ENCODE measurements at regions not wholly inside any gene's neighbourhood (a gene's known extent, or its start where the extent isn't known, plus 50 kb on each side); places are given as distances from the start of the nearest gene placed in this dataset.

DNA sequence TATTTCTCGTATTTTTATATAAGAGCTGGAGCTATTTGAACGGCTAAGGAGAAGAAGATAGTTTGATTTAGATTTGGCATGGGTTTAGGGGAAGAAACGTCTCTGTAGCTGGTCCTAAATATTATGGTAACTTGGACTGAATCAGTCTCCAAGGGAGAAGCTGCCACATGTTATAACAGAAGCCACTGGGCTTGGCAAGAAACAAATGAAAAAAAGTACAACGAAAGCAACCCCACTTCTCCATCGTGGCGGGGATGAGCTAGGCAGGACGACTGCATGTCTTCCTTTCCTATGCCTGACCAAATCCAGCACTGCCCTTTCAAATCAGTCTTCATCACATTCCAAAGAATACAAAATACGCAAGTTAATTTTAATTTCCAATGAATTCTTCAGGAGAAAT, 196.7 kb upstream of the KLF14 start:
- Histone ChIP-seq H3K27me3 (ENCODE audit: control insufficient read depth, insufficient read depth, low read length) (no peaks in the 10 kb centered on the region), H3K36me3 (ENCODE audit: control insufficient read depth, insufficient read depth, low read length) (no peaks in the 10 kb centered on the region), H3K4me3 (ENCODE audit: low read length) (no peak overlapping the region), H3K9me3 (replicated peaks; ENCODE audit: control insufficient read depth, low read depth, low read length) (no peaks in the 10 kb centered on the region), H3K27ac (ENCODE audit: low read length) (no peak overlapping the region), H3K4me1 (ENCODE audit: control insufficient read depth, insufficient read depth, low read length) (no peaks in the 10 kb centered on the region)
- no peak for DNase-seq
- 56% methylated on average over 3 of the region's 8 CpGs for WGBS (ENCODE audit: insufficient coverage)

DNA sequence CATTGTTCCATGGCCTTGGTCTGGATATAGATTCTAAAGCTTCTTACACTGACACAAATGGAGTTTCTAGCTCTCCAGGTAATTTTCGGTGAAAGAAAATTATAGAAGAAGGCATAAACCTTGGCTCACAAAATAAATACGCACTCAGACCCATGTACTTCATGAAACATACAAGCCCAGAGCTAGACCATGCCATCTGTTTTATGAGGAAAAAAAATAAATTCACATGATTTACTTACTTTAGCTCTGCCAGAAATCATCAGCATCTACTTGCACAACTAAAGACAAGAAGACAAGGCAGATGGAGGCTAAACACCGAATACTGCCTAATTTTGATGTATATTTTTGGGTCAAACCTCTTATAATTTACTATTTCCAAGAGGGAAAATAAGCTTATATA, 197.4 kb upstream of the KLF14 start:
- no peaks in the 10 kb centered on the region for H3K36me3 ChIP-seq (ENCODE audit: control insufficient read depth, insufficient read depth, low read length)
- DNase-seq = no peak
- H3K4me1 ChIP-seq (ENCODE audit: control insufficient read depth, insufficient read depth, low read length) = no peaks in the 10 kb centered on the region
- no peaks in the 10 kb centered on the region for H3K9me3 ChIP-seq (replicated peaks; ENCODE audit: control insufficient read depth, low read depth, low read length)
- no peak overlapping the region for H3K27ac ChIP-seq (ENCODE audit: low read length)
- H3K27me3 ChIP-seq (ENCODE audit: control insufficient read depth, insufficient read depth, low read length) = no peaks in the 10 kb centered on the region
- WGBS (ENCODE audit: insufficient coverage) = no CpG with 5 or more reads among the region's 3 CpGs
- no peak overlapping the region for H3K4me3 ChIP-seq (ENCODE audit: low read length)

DNA sequence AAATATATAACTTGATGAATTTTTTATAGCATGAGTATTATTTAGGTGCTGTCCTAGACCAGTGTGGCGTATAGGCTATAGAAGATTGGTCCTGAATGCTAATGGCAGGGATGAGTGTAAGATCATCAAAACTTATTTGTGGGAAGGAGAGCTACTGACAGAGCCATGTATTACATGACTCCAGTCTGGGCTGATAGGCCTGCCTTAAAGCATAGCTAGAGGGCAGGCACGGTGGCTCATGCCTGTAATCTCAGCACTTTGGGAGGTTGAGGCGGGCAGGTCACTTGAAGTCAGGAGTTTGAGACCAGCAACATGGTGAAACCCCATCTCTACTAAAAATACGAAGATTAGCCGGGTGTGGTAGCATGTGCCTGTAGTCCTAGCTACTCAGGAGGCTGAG, 198.1 kb upstream of the KLF14 start:
- Histone ChIP-seq H3K36me3 (ENCODE audit: control insufficient read depth, insufficient read depth, low read length) (no peaks in the 10 kb centered on the region), H3K27me3 (ENCODE audit: control insufficient read depth, insufficient read depth, low read length) (no peaks in the 10 kb centered on the region), H3K4me3 (ENCODE audit: low read length) (no peak overlapping the region), H3K4me1 (ENCODE audit: control insufficient read depth, insufficient read depth, low read length) (no peaks in the 10 kb centered on the region), H3K27ac (ENCODE audit: low read length) (no peak overlapping the region), H3K9me3 (replicated peaks; ENCODE audit: control insufficient read depth, low read depth, low read length) (no peaks in the 10 kb centered on the region)
- no peak for DNase-seq
- 90% methylated on average over 2 of the region's 5 CpGs for WGBS (ENCODE audit: insufficient coverage)

DNA sequence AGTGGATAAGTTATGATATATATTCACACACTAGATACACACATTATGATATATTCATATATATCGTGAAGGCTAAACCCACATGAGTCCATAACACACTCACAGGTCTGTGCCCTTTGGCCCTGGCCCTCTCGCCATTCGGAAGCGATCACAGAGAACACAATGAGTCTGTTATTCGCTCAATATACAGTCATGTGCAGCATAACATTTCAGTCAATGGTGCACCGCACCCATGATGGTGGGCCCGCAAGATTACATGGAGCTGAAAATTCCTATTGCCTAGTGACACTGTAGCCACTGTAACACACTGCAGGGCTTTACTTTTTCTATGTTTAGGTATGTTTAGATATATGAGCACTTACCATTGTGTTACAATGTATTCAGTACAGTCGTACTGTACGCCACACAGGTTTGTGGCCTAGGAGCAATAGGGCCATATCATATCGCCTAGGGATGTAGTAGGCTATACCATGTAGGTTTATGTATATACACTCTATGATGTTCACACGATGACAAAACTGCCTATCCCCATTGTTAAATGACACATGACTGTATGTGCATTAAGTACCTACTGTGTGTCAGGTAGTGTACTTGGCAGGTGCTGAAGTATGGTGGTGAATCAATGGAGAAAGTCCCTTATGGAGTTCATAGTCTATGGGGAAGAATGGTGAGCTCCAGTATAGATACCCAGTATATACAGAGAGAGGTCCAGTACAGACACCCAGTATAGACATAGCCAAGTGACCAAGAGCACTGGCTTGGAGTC, 198.8 kb upstream of the KLF14 start:
- Histone ChIP-seq H3K27ac (ENCODE audit: low read length) (no peak overlapping the region), H3K4me1 (ENCODE audit: control insufficient read depth, insufficient read depth, low read length) (no peaks in the 10 kb centered on the region), H3K27me3 (ENCODE audit: control insufficient read depth, insufficient read depth, low read length) (no peaks in the 10 kb centered on the region), H3K9me3 (replicated peaks; ENCODE audit: control insufficient read depth, low read depth, low read length) (no peaks in the 10 kb centered on the region), H3K36me3 (ENCODE audit: control insufficient read depth, insufficient read depth, low read length) (no peaks in the 10 kb centered on the region), H3K4me3 (ENCODE audit: low read length) (no peak overlapping the region)
- no peak for DNase-seq
- 71% methylated on average over 4 of the region's 11 CpGs for WGBS (ENCODE audit: insufficient coverage)

DNA sequence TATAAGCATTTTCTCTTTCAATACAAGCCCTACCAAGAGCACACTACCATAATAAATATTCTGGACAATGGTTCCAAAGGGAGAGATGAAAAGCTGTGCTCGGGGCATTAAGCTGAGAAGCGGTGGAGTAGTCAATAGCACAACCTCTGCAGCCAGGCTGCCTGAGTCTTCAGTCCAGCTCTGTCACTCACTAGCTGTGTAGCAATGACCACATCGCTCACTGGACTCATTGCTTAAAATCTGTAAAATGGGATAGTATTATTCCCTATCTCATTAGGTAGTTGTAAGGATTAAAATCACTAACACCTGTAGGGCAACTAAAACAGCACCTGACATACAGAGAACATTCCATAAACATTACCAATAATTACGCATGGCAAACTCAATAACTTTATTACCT, 199.9 kb upstream of the KLF14 start:
- no peak for DNase-seq
- no peaks in the 10 kb centered on the region for H3K9me3 ChIP-seq (replicated peaks; ENCODE audit: control insufficient read depth, low read depth, low read length)
- no peaks in the 10 kb centered on the region for H3K36me3 ChIP-seq (ENCODE audit: control insufficient read depth, insufficient read depth, low read length)
- no peak overlapping the region for H3K4me3 ChIP-seq (ENCODE audit: low read length)
- WGBS (ENCODE audit: insufficient coverage) = 87% methylated on average over 3 of the region's 4 CpGs
- no peaks in the 10 kb centered on the region for H3K4me1 ChIP-seq (ENCODE audit: control insufficient read depth, insufficient read depth, low read length)
- no peaks in the 10 kb centered on the region for H3K27me3 ChIP-seq (ENCODE audit: control insufficient read depth, insufficient read depth, low read length)
- H3K27ac ChIP-seq (ENCODE audit: low read length) = no peak overlapping the region

DNA sequence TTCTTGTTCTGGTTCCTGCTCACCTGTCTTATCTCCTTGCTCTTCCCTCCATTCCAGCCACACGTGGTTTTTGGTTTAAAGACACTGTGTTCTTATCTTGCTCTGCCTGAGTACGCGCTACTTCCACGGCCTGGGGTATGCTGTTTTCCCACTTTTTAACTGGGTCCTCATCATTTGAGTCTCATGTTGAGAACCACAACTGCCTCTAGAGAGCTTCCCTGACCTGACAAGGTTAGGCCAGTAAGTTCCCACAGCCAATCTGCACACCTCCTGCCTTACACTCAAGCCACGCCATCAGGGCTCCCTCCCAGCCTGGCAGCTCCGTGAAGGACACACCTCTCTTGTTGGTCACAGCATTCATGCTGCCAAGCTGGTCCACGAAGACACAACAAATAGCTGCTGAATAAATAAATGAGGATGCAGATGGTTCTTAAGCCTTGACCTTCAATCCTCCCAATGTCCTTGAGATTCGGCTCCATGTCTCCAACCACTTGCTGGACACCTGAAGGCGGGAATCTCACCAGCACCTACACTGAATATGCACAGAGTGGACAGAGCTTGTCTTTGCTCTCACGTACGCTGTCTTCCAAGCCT, 201.7 kb upstream of the KLF14 start:
- 97% methylated on average over 6 of the region's 11 CpGs for WGBS (ENCODE audit: insufficient coverage)
- no peaks in the 10 kb centered on the region for H3K9me3 ChIP-seq (replicated peaks; ENCODE audit: control insufficient read depth, low read depth, low read length)
- no peaks in the 10 kb centered on the region for H3K4me1 ChIP-seq (ENCODE audit: control insufficient read depth, insufficient read depth, low read length)
- no peaks in the 10 kb centered on the region for H3K27me3 ChIP-seq (ENCODE audit: control insufficient read depth, insufficient read depth, low read length)
- H3K27ac ChIP-seq (ENCODE audit: low read length) = no peak overlapping the region
- no peak overlapping the region for H3K4me3 ChIP-seq (ENCODE audit: low read length)
- DNase-seq = no peak
- no peaks in the 10 kb centered on the region for H3K36me3 ChIP-seq (ENCODE audit: control insufficient read depth, insufficient read depth, low read length)

DNA sequence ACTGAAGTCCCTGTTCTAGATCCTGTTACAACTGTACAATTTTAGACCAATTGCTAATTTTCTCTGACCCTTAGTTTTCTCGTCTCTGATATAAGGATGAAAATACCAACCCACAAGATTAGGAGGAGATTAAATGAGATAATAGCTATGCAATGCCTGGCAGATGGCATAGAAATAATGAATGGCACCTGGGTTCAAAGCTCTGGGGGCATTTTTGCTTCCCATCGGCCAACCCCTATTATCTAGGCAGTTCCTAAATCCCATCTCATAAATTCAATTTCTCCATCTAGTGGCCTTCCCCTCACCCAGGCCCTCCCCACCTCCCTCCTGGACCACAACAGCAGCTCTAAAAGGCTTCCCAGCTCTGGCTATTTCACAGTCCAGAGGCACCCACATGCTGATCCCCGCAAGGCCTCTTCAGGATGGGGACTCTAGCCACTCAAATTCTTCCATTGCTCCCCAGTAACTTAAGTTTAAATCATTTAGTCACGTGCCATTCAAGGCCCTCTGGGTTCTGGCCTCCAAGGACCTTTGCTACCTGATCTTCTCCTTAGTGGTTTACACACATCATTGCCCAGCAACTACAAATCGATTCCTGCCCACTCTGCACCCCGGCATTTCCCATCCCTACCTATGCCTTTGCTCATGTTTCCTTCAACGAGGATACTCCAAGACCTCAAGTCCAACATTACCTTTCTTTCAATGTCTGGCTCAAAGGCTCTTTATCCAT, 202.4 kb upstream of the KLF14 start:
- H3K4me1 ChIP-seq (ENCODE audit: control insufficient read depth, insufficient read depth, low read length) = no peaks in the 10 kb centered on the region
- no peak overlapping the region for H3K4me3 ChIP-seq (ENCODE audit: low read length)
- H3K27ac ChIP-seq (ENCODE audit: low read length) = no peak overlapping the region
- H3K27me3 ChIP-seq (ENCODE audit: control insufficient read depth, insufficient read depth, low read length) = no peaks in the 10 kb centered on the region
- no peaks in the 10 kb centered on the region for H3K36me3 ChIP-seq (ENCODE audit: control insufficient read depth, insufficient read depth, low read length)
- DNase-seq = no peak
- H3K9me3 ChIP-seq (replicated peaks; ENCODE audit: control insufficient read depth, low read depth, low read length) = no peaks in the 10 kb centered on the region
- 85% methylated on average over 5 of the region's 7 CpGs for WGBS (ENCODE audit: insufficient coverage)

DNA sequence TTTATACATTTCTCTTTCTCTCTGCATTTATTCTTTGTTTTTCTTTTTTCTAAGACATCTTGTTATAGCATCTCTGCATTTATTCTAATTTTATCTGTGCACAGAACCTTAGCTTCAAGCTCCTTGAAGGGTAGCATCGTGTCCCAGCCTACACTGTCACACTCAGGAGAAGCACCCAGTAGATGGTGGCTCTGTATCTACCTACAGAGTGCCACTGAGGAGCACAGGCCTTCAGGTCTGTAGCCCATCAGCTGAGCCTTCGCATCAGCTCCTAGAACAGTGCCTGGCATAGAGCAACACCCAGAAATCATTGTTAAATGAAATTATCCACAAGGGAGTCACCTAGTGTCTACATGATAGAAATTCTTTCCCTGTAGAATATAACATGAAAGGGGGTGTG, 203.0 kb upstream of the KLF14 start:
- Histone ChIP-seq H3K4me1 (ENCODE audit: control insufficient read depth, insufficient read depth, low read length) (no peaks in the 10 kb centered on the region), H3K27me3 (ENCODE audit: control insufficient read depth, insufficient read depth, low read length) (peaks cover 3% of the 10 kb centered on the region), H3K27ac (ENCODE audit: low read length) (no peak overlapping the region), H3K9me3 (replicated peaks; ENCODE audit: control insufficient read depth, low read depth, low read length) (no peaks in the 10 kb centered on the region), H3K4me3 (ENCODE audit: low read length) (no peak overlapping the region), H3K36me3 (ENCODE audit: control insufficient read depth, insufficient read depth, low read length) (no peaks in the 10 kb centered on the region)
- DNase-seq = no peak
- WGBS (ENCODE audit: insufficient coverage) = 100% methylated on average over 1 of the region's 2 CpGs

DNA sequence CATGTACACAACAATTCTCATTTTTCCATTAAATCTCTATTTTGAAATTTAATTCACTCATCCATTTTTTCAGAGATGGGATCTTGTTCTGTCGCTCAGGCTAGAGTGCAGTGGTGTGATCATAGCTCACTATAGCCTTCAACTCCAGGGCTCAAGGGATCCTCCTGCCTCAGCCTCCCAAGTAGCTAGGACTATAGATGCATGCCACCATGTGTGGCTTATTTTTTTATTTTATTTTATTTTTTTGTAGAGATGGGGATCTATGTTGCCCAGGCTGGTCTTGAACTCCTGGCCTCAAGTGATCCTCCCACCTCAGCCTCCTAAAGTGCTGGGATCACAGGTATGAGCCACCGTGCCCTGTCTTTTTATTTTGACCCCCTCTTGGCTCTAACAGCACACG, 203.8 kb upstream of the KLF14 start:
- Histone ChIP-seq H3K27ac (ENCODE audit: low read length) (no peak overlapping the region), H3K4me1 (ENCODE audit: control insufficient read depth, insufficient read depth, low read length) (no peaks in the 10 kb centered on the region), H3K4me3 (ENCODE audit: low read length) (no peak overlapping the region), H3K36me3 (ENCODE audit: control insufficient read depth, insufficient read depth, low read length) (no peaks in the 10 kb centered on the region), H3K27me3 (ENCODE audit: control insufficient read depth, insufficient read depth, low read length) (peaks cover 3% of the 10 kb centered on the region), H3K9me3 (replicated peaks; ENCODE audit: control insufficient read depth, low read depth, low read length) (no peaks in the 10 kb centered on the region)
- 73% methylated on average over 2 of the region's 3 CpGs for WGBS (ENCODE audit: insufficient coverage)
- DNase-seq = no peak

DNA sequence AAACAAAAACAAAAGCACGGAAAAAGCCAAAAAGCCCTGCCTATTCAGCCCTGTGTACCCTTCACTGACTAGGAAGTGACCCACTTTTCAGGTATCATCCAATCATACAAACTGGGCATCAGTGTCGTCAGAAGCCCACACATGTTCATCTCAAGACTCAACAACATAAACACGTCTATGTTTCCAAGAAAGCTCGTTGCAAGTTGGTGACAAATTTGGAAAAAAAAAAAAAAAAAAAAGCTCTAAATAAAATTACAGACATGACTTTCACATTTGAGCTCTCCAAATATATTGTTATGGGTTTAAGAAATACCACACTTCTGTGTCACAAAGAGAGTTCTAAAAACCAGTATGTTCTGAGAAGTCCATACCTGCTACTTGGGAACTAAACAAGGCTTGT, 204.7 kb upstream of the KLF14 start:
- DNase-seq = no peak
- no peaks in the 10 kb centered on the region for H3K4me1 ChIP-seq (ENCODE audit: control insufficient read depth, insufficient read depth, low read length)
- H3K27ac ChIP-seq (ENCODE audit: low read length) = no peak overlapping the region
- no peak overlapping the region for H3K4me3 ChIP-seq (ENCODE audit: low read length)
- no CpG with 5 or more reads among the region's 4 CpGs for WGBS (ENCODE audit: insufficient coverage)
- no peaks in the 10 kb centered on the region for H3K9me3 ChIP-seq (replicated peaks; ENCODE audit: control insufficient read depth, low read depth, low read length)
- H3K27me3 ChIP-seq (ENCODE audit: control insufficient read depth, insufficient read depth, low read length) = peaks cover 3% of the 10 kb centered on the region
- H3K36me3 ChIP-seq (ENCODE audit: control insufficient read depth, insufficient read depth, low read length) = no peaks in the 10 kb centered on the region
